NT2/D1 (cell line): ENCODE measurements at regions not wholly inside any gene's neighbourhood (a gene's known extent, or its start where the extent isn't known, plus 50 kb on each side); places are given as distances from the start of the nearest gene placed in this dataset.

Experiments
- DNase-seq: peaks from one replicate; pipeline ENCODE4 v3.0.0-alpha.2; 2011; ENCODE audit warnings: low read depth, low spot score
- H3K27me3 ChIP-seq: 2 replicates; pipeline ENCODE4 v1.6.0; 2011; ENCODE audit warnings: mild to moderate bottlenecking; ENCODE audit not compliant: insufficient read length, insufficient read depth
- H3K36me3 ChIP-seq: 2 replicates; pipeline ENCODE4 v1.6.1; 2011; ENCODE audit warnings: mild to moderate bottlenecking, low read length, mixed read lengths; ENCODE audit not compliant: insufficient read depth, insufficient read length
- H3K4me1 ChIP-seq: 2 replicates; pipeline ENCODE4 v1.5.1; 2011; ENCODE audit not compliant: insufficient read depth, insufficient read length
- H3K4me3 ChIP-seq: 2 replicates; pipeline ENCODE4 v1.5.1; 2011; ENCODE audit warnings: low read depth; ENCODE audit not compliant: insufficient read length
- H3K9ac ChIP-seq: 2 replicates; pipeline ENCODE4 v1.6.0; 2011; ENCODE audit warnings: low read depth; ENCODE audit not compliant: insufficient read length
- H3K9me3 ChIP-seq: 2 replicates; pipeline ENCODE4 v1.5.1; 2011; ENCODE audit warnings: mild to moderate bottlenecking, low read length; ENCODE audit not compliant: insufficient read depth
- SUZ12 ChIP-seq: IDR thresholded peaks from 2 replicates; pipeline ENCODE4 v1.6.1; 2011; ENCODE audit not compliant: insufficient read length, insufficient read depth; ENCODE audit errors: extremely low read depth
- YY1 ChIP-seq: IDR thresholded peaks from 2 replicates; pipeline ENCODE4 v1.6.1; 2011; ENCODE audit not compliant: insufficient read length, insufficient read depth
- ZNF274 ChIP-seq: IDR thresholded peaks from 2 replicates; pipeline ENCODE4 v1.6.1; 2011; ENCODE audit warnings: mild to moderate bottlenecking, low read depth, low read length

GRCh38 chr10:80860719-80861118, 323.0 kb downstream of the SH2D4B start:
- Histone ChIP-seq H3K36me3 (no peaks in the 10 kb centered on the region), H3K9ac (no peak overlapping the region), H3K4me1 (no peaks in the 10 kb centered on the region), H3K4me3 (no peak overlapping the region), H3K9me3 (no peaks in the 10 kb centered on the region), H3K27me3 (no peaks in the 10 kb centered on the region)
- no peak for DNase-seq
- TF ChIP-seq ZNF274 (no peak), YY1 (no peak), SUZ12 (no peak)

DNA sequence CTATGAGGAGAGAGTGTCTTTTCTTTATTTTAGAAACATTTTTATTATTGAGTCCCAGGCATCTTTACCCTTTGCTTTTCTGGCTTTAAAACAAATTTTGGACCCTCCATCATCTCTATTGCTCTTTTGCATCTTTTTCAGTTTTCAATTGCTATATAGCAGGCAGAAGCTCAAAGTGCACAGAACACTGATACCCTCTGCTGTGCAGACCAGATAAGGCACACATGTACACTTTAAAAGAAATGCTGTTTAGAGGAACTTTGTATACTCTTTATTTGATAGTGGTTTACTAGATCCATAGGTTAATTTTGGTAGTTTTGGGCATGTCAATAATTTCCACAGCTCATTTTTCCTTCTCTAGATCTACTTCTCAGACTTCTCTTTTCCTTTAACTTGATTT, 324.2 kb downstream of the SH2D4B start:
- Histone ChIP-seq H3K4me3 (no peak overlapping the region), H3K9me3 (no peaks in the 10 kb centered on the region), H3K36me3 (no peaks in the 10 kb centered on the region), H3K27me3 (no peaks in the 10 kb centered on the region), H3K9ac (no peak overlapping the region), H3K4me1 (no peaks in the 10 kb centered on the region)
- no peak for DNase-seq
- no peak for TF ChIP-seq SUZ12
- no peak for TF ChIP-seq YY1
- TF ChIP-seq ZNF274: no peak

DNA sequence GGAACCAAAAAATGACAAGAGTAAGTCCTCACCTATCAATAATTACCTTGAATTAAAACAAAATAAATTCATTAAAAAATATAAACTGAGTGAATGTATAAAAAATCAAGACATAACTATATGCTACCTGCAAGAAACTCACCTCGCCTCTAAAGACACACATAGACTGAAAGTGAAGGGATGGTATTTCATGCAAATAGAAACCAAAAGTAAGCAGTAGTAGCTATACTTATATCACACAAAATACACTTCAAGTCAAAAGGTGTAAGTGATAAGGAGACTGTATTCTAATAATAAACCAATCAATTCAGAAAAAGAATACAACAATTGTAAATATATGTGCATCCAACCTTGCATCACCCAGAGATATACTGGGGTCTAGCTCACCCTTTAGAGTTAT, 332.6 kb downstream of the SH2D4B start:
- TF ChIP-seq YY1 (no peak), SUZ12 (no peak), ZNF274 (no peak)
- no peak for DNase-seq
- H3K4me1 ChIP-seq: no peaks in the 10 kb centered on the region

DNA sequence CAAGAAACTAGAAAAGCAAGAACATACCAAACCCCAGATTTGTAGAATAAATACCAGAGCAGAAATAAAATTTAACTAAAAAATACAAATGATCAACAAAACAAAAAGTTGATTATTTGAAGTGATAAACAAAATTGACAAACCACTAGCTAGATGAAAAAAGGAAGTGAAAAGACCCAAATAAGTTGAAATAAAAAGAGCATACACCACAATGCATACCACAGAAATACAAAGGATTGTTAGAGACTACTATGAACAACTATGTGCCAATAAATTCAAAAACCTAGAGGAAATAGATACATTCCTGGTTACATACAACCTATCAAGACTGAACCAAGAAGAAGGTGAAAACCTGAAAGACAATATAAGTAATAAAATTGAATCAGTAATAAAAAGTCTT, 333.4 kb downstream of the SH2D4B start:
- H3K27me3 ChIP-seq: no peaks in the 10 kb centered on the region
- H3K4me3 ChIP-seq: no peak overlapping the region
- no peak for TF ChIP-seq ZNF274
- TF ChIP-seq SUZ12: no peak
- TF ChIP-seq YY1: no peak
- H3K9ac ChIP-seq: no peak overlapping the region
- H3K9me3 ChIP-seq: no peaks in the 10 kb centered on the region
- no peak for DNase-seq
- no peaks in the 10 kb centered on the region for H3K4me1 ChIP-seq
- no peaks in the 10 kb centered on the region for H3K36me3 ChIP-seq

More for the DNA sequence above, 332.6 kb downstream of the SH2D4B start:
- no peaks in the 10 kb centered on the region for H3K9me3 ChIP-seq
- H3K36me3 ChIP-seq: no peaks in the 10 kb centered on the region
- no peaks in the 10 kb centered on the region for H3K27me3 ChIP-seq
- no peak overlapping the region for H3K4me3 ChIP-seq
- H3K9ac ChIP-seq: no peak overlapping the region

DNA sequence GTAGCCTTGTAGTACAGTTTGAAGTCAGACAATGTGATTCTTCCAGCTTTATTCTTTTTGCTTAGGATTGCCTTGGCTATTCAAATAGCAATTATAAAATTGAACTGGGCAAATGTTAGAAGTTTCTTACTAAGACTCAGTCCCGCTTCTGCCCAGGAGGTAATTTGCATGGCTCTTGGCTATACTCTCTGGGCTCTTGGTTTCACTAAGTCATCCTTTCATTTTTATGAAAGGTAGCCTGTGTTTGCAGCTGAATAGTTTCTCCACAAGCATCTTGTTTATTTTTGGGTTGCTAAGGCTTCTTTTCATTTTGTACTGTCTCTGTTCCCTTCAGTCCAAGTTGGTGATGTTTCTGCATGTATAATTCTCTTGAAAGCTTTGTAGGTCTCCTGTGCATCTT, 340.6 kb downstream of the SH2D4B start:
- TF ChIP-seq YY1 (no peak), SUZ12 (no peak), ZNF274 (no peak)

GRCh38 chr10:80890146-80890545, 352.4 kb downstream of the SH2D4B start:
- DNase-seq: no peak
- Histone ChIP-seq H3K27me3 (peaks cover 22% of the 10 kb centered on the region), H3K9ac (no peak overlapping the region), H3K36me3 (no peaks in the 10 kb centered on the region), H3K4me3 (no peak overlapping the region), H3K4me1 (peaks cover 2% of the 10 kb centered on the region), H3K9me3 (no peaks in the 10 kb centered on the region)
- TF ChIP-seq ZNF274 (no peak), YY1 (no peak), SUZ12 (no peak)

More for the DNA sequence above, 340.6 kb downstream of the SH2D4B start:
- Histone ChIP-seq H3K27me3 (no peaks in the 10 kb centered on the region), H3K9me3 (no peaks in the 10 kb centered on the region), H3K4me1 (no peaks in the 10 kb centered on the region), H3K4me3 (no peak overlapping the region), H3K9ac (no peak overlapping the region), H3K36me3 (no peaks in the 10 kb centered on the region)
- DNase-seq: no peak

DNA sequence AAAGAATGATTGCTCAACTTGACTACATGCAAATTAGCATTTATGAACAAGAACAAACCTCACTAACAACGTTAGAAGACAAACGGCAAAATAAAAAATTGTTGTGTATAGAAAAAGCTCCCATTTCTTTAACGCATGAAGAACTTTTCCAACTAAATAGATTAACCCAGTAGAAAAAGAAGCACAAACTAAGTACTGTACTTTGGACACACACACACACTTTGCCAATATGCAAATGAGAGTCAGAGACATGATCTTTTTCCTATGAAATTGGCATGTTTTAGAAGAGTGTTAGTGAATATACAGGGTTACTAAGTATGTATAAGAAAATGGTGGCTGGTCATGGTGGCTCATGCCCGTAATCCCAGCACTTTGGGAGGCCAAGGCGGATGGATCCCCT, 355.6 kb downstream of the SH2D4B start:
- no peak overlapping the region for H3K4me3 ChIP-seq
- DNase-seq: no peak
- no peaks in the 10 kb centered on the region for H3K9me3 ChIP-seq
- H3K36me3 ChIP-seq: no peaks in the 10 kb centered on the region
- TF ChIP-seq YY1 (no peak), ZNF274 (no peak), SUZ12 (no peak)
- H3K9ac ChIP-seq: no peak overlapping the region
- H3K4me1 ChIP-seq: peaks cover 3% of the 10 kb centered on the region
- H3K27me3 ChIP-seq: peaks cover 42% of the 10 kb centered on the region
